Duodenal mucosa (tissue), 2 donors: ENCODE measurements at regions not wholly inside any gene's neighbourhood (a gene's known extent, or its start where the extent isn't known, plus 50 kb on each side); places are given as distances from the start of the nearest gene placed in this dataset.
"Not testable (repeated sequence)": the region's sequence is repeated elsewhere in the genome, so short reads cannot be mapped to it uniquely, and the experiment has no call there.

Source experiments
- H3K27ac ChIP-seq: one replicate; pipeline ENCODE4 v1.7.0; 2013; ENCODE audit warnings: low read depth, low read length
- H3K27me3 ChIP-seq, 2 donors: one replicate each; pipeline ENCODE4 v1.7.0; 2013; ENCODE audit warnings: low read length in 2 of 2, control low read depth in 1 of 2; ENCODE audit not compliant: insufficient read depth in 2 of 2, control insufficient read depth in 1 of 2
- H3K36me3 ChIP-seq, 2 donors: one replicate each; pipeline ENCODE4 v1.7.0; 2013; ENCODE audit warnings: low read length in 2 of 2, control low read depth in 1 of 2; ENCODE audit not compliant: insufficient read depth in 2 of 2, control insufficient read depth in 1 of 2
- H3K4me1 ChIP-seq, 2 donors: one replicate each; pipeline ENCODE4 v1.7.0; 2013; ENCODE audit warnings: low read length in 2 of 2, control low read depth in 1 of 2; ENCODE audit not compliant: insufficient read depth in 2 of 2, control insufficient read depth in 1 of 2
- H3K4me3 ChIP-seq, 2 donors: one replicate each; pipeline ENCODE4 v1.7.0; 2013; ENCODE audit warnings: low read length in 2 of 2, low read depth in 1 of 2
- H3K9ac ChIP-seq, 2 donors: one replicate each; pipeline ENCODE4 v1.7.0; 2013; ENCODE audit warnings: low read length in 2 of 2, low read depth in 1 of 2
- H3K9me3 ChIP-seq, 2 donors: one replicate each; pipeline ENCODE4 v1.7.0; 2013; ENCODE audit warnings: low read length in 2 of 2, control low read depth in 1 of 2; ENCODE audit not compliant: control insufficient read depth in 1 of 2

- H3K36me3 ChIP-seq, result no peaks in the 10 kb centered on the region
- H3K9me3 ChIP-seq, result no peaks in the 10 kb centered on the region
- H3K4me3 ChIP-seq, result no peak overlapping the region
These were observed 178.0 kb upstream of the SPHKAP start for GRCh38 chr2:228359473-228359872.

GRCh38 chr2:228355897-228356296 lies 174.4 kb upstream of the SPHKAP start:
- Histone ChIP-seq H3K27ac (no peak overlapping the region), H3K27me3 (no peaks in the 10 kb centered on the region), H3K9me3 (no peaks in the 10 kb centered on the region), H3K36me3 (no peaks in the 10 kb centered on the region), H3K4me3 (no peak overlapping the region), H3K4me1 (no peaks in the 10 kb centered on the region), H3K9ac (no peak overlapping the region)

More at GRCh38 chr2:228359473-228359872, 178.0 kb upstream of the SPHKAP start:
- H3K27ac ChIP-seq, result no peak overlapping the region
- no peaks in the 10 kb centered on the region for H3K27me3 ChIP-seq
- H3K4me1 ChIP-seq, result no peaks in the 10 kb centered on the region
- no peak overlapping the region for H3K9ac ChIP-seq

DNA sequence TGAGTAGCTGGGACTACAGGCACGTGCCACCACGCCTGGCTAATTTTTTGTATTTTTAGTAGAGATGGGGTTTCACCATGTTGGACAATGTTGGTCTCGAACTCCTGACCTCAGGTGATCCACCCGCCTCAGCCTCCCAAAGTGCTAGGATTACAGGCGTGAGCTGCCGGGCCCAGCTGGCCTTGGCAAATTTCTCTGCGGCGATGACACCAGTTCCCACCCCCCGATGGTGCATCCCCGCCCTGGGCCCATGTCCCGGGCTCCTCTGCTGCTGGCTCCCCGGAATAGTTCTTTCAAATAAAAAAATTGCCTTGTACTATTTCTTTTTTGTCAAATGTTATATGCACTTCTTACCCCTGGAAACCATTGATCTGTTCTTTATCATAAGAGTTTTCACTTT lies 171.5 kb upstream of the SPHKAP start:
- not testable (repeated sequence) for H3K27me3 ChIP-seq, H3K36me3 ChIP-seq

DNA sequence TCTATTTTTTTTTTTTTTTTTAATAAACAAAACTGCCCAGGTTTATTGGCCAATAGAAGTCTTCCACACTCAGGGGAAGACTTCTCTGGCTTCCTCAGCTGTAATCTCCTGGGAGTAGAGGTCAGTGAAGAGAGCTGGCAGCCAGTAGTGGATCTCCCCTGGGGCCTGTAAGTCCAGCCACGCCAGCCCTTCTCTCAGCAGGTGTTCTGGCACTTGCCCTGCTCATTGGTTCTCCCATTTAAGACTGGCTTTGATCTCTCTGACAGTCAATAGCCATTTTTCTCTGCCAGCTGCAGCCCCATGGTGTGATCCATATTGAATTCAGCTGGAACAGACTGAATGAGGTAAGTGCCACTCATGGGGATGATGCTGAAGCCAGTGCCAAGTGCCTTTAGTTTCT lies 170.6 kb upstream of the SPHKAP start:
- Histone ChIP-seq H3K27me3 (no peaks in the 10 kb centered on the region), H3K36me3 (no peaks in the 10 kb centered on the region), H3K4me1 (no peaks in the 10 kb centered on the region), H3K4me3 (no peak overlapping the region), H3K9me3 (no peaks in the 10 kb centered on the region), H3K9ac (no peak overlapping the region), H3K27ac (no peak overlapping the region)

More for the DNA sequence above, 171.5 kb upstream of the SPHKAP start:
- H3K4me1 ChIP-seq, H3K27ac ChIP-seq, H3K9ac ChIP-seq, H3K9me3 ChIP-seq, H3K4me3 ChIP-seq: not testable (repeated sequence)

DNA sequence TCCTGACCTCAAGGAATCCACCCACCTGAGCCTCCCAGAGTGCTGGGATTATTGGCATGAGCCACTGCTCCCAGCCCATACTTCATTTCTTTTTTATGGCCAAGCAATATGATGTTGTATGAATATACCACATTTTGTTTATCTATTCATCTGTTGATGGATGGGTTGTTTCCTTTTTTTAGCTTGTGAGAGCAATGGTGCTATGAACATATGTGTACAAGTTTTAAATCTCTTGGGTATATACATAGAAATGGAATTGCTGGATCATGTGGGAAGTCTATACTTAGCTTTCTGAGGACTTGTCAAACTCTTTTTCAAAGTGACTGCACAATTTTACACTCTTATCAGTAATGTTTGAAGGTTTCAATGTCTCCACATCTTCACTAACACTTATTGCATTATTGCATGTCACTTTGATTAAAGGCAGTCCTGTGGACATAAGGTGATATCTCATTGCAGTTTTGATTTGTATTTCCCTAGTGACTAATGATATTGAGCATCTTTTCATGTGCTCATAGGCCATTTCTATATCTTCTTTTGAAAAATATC lies 167.1 kb upstream of the SPHKAP start:
- H3K27ac ChIP-seq, result no peak overlapping the region
- no peaks in the 10 kb centered on the region for H3K9me3 ChIP-seq
- H3K27me3 ChIP-seq, result no peaks in the 10 kb centered on the region
- H3K36me3 ChIP-seq, result no peaks in the 10 kb centered on the region
- H3K4me3 ChIP-seq, result no peak overlapping the region
- no peaks in the 10 kb centered on the region for H3K4me1 ChIP-seq
- no peak overlapping the region for H3K9ac ChIP-seq

GRCh38 chr2:228344531-228344930 lies 163.0 kb upstream of the SPHKAP start:
- Histone ChIP-seq H3K27ac (no peak overlapping the region), H3K9ac (no peak overlapping the region), H3K36me3 (no peaks in the 10 kb centered on the region), H3K4me3 (no peak overlapping the region), H3K27me3 (no peaks in the 10 kb centered on the region), H3K9me3 (no peaks in the 10 kb centered on the region), H3K4me1 (no peaks in the 10 kb centered on the region)

DNA sequence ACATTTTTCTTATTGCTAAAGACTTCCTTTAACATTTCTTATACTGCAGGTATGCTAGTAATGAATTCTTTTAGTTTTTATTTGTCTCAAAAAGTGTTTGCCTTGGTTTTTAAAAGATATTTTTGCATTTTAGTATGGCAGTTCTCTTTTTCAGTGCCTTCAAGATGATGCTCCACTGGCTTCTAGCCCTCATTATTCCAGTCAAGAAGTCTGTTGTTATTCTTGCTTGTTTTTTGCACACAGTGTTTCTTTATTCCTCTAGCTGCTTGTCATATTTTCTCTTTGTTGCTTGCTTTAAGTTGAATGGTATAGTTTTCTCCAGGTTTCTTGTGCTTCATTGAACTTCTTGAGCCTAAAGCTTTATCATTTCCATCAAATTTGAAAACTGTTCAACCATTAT lies 158.0 kb upstream of the SPHKAP start:
- Histone ChIP-seq H3K27ac (no peak overlapping the region), H3K9ac (no peak overlapping the region), H3K9me3 (no peaks in the 10 kb centered on the region), H3K27me3 (no peaks in the 10 kb centered on the region), H3K36me3 (no peaks in the 10 kb centered on the region), H3K4me1 (no peaks in the 10 kb centered on the region), H3K4me3 (no peak overlapping the region)

DNA sequence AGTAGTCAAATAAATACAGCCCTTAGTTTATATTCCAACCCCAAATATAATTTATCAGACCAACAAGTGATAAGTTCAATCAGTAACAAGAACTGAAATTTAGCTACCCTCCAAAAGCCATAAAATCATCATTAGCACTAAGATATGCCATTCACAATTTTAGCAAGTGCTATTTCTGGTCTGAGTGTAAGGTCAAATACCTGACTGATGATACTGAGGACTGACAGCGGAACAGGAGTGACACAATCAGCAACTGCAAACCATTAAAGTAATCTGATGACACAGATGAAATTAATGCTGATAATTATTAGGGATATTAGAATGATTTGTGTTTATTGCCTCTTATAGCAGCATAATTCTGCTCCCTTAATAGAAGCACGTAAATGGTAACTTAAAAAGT lies 152.7 kb upstream of the SPHKAP start:
- no peak overlapping the region for H3K4me3 ChIP-seq

GRCh38 chr2:228329282-228329681 lies 147.8 kb upstream of the SPHKAP start:
- no peak overlapping the region for H3K9ac ChIP-seq

More for the DNA sequence above, 152.7 kb upstream of the SPHKAP start:
- Histone ChIP-seq H3K27me3 (no peaks in the 10 kb centered on the region), H3K9me3 (no peaks in the 10 kb centered on the region), H3K36me3 (no peaks in the 10 kb centered on the region), H3K9ac (no peak overlapping the region), H3K4me1 (no peaks in the 10 kb centered on the region), H3K27ac (no peak overlapping the region)

DNA sequence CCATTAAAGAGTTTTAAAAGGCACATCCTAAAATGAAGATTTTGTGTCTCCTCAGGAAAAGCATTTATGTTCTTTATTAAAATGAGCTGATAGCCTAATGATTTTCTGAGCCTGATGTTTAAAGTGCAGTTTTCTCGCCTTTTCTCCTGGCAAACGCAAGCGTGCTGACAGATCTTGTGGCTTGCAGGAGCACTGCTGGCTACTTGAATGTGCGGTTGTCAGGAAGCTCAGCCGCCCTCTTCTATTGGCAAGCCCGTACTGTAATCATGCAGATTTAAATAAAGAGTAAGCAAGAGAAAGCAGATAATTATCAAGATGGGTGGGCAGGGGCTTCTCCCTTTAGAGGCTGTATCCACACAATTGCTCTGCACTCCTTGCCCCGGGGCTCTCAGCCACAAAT lies 139.5 kb upstream of the SPHKAP start:
- no peaks in the 10 kb centered on the region for H3K27me3 ChIP-seq
- no peak overlapping the region for H3K27ac ChIP-seq

More at GRCh38 chr2:228329282-228329681, 147.8 kb upstream of the SPHKAP start:
- Histone ChIP-seq H3K27ac (no peak overlapping the region), H3K4me1 (no peaks in the 10 kb centered on the region), H3K36me3 (no peaks in the 10 kb centered on the region), H3K9me3 (peaks cover 0 to 2% of the 10 kb centered on the region in 2 donors), H3K27me3 (no peaks in the 10 kb centered on the region), H3K4me3 (no peak overlapping the region)

GRCh38 chr2:228318218-228318617 lies 136.7 kb upstream of the SPHKAP start:
- Histone ChIP-seq H3K36me3 (no peaks in the 10 kb centered on the region), H3K27ac (no peak overlapping the region), H3K4me1 (no peaks in the 10 kb centered on the region), H3K4me3 (no peak overlapping the region), H3K27me3 (no peaks in the 10 kb centered on the region), H3K9ac (no peak overlapping the region), H3K9me3 (no peaks in the 10 kb centered on the region)

More for the DNA sequence above, 139.5 kb upstream of the SPHKAP start:
- Histone ChIP-seq H3K9ac (no peak overlapping the region), H3K4me1 (no peaks in the 10 kb centered on the region), H3K4me3 (no peak overlapping the region), H3K36me3 (no peaks in the 10 kb centered on the region), H3K9me3 (no peaks in the 10 kb centered on the region)
